GM23338 (cell line): ENCODE measurements at regions not wholly inside any gene's neighbourhood (a gene's known extent, or its start where the extent isn't known, plus 50 kb on each side); places are given as distances from the start of the nearest gene placed in this dataset.

Source experiments
- ATAC-seq: fragments of 200-7000 bp; cut with Tn5 transposase; 3 replicates; pipeline ENCODE4 v1.9.1; 2020
- DNase-seq: peaks from one replicate; pipeline ENCODE4 v3.0.0-alpha.2; 2015; ENCODE audit warnings: low spot score
- H2AFZ ChIP-seq: fragments of 200-600 bp; sonication (generic); 2 replicates; pipeline ENCODE4 v1.8.0; 2016; ENCODE audit warnings: antibody characterized with exemption, mild to moderate bottlenecking, moderate library complexity
- H3F3A ChIP-seq: fragments of 200-600 bp; sonication (generic); replicated peaks from 2 replicates; pipeline ENCODE4 v1.8.0; 2017; ENCODE audit warnings: antibody characterized with exemption, mixed run types, low read depth
- H3K27ac ChIP-seq: fragments of 200-600 bp; sonication (generic); 2 replicates; pipeline ENCODE4 v1.6.1; 2016; ENCODE audit warnings: low read depth
- H3K27me3 ChIP-seq: fragments of 200-600 bp; sonication (generic); 2 replicates; pipeline ENCODE4 v1.8.0; 2016; ENCODE audit warnings: mild to moderate bottlenecking, mixed run types, moderate library complexity; ENCODE audit not compliant: insufficient read depth
- H3K36me3 ChIP-seq: fragments of 200-600 bp; sonication (generic); 2 replicates; pipeline ENCODE4 v1.8.0; 2016; ENCODE audit warnings: mild to moderate bottlenecking; ENCODE audit not compliant: insufficient read depth
- H3K4me1 ChIP-seq: fragments of 200-600 bp; sonication (generic); 2 replicates; pipeline ENCODE4 v1.8.0; 2016; ENCODE audit warnings: mild to moderate bottlenecking, moderate library complexity; ENCODE audit not compliant: insufficient read depth
- H3K4me2 ChIP-seq: fragments of 200-600 bp; sonication (generic); 2 replicates; pipeline ENCODE4 v1.7.1; 2017; ENCODE audit warnings: mixed run types
- H3K4me3 ChIP-seq: fragments of 200-600 bp; sonication (generic); 2 replicates; pipeline ENCODE4 v1.6.1; 2016; ENCODE audit warnings: mixed run types
- H3K79me2 ChIP-seq: fragments of 200-600 bp; sonication (generic); replicated peaks from 2 replicates; pipeline ENCODE4 v1.8.0; 2017; ENCODE audit warnings: mild to moderate bottlenecking; ENCODE audit not compliant: insufficient read depth
- H3K9me2 ChIP-seq: fragments of 200-600 bp; sonication (generic); 2 replicates; pipeline ENCODE4 v1.8.0; 2017; ENCODE audit not compliant: insufficient read depth
- H4K20me1 ChIP-seq: fragments of 200-600 bp; sonication (generic); replicated peaks from 2 replicates; pipeline ENCODE4 v1.8.0; 2017; ENCODE audit warnings: mild to moderate bottlenecking; ENCODE audit not compliant: insufficient read depth
- H3K27ac Mint-ChIP-seq: 2 replicates; pipeline ENCODE4 v1.8.0; 2020; ENCODE audit warnings: inconsistent platforms, mild to moderate bottlenecking, moderate library complexity, mixed read lengths
- H3K27me3 Mint-ChIP-seq: 3 replicates; pipeline ENCODE4 v1.8.0; 2022; ENCODE audit warnings: low read depth, mild to moderate bottlenecking, moderate library complexity, mixed read lengths, inconsistent platforms; ENCODE audit not compliant: insufficient read depth, poor library complexity
- H3K36me3 Mint-ChIP-seq: 3 replicates; pipeline ENCODE4 v1.8.0; 2021; ENCODE audit warnings: low read depth, mild to moderate bottlenecking, inconsistent platforms, moderate library complexity, mixed read lengths
- H3K4me1 Mint-ChIP-seq: 3 replicates; pipeline ENCODE4 v1.8.0; 2020; ENCODE audit warnings: mild to moderate bottlenecking, inconsistent platforms, mixed read lengths
- H3K4me3 Mint-ChIP-seq: 3 replicates; pipeline ENCODE4 v1.8.0; 2021; ENCODE audit warnings: moderate library complexity, mild to moderate bottlenecking, inconsistent platforms, mixed read lengths
- H3K9me3 Mint-ChIP-seq: 3 replicates; pipeline ENCODE4 v1.8.0; 2020; ENCODE audit warnings: moderate library complexity, mild to moderate bottlenecking, inconsistent platforms, mixed read lengths
- CREB1 ChIP-seq: fragments of 250-450 bp; sonication (Bioruptor Pico); IDR thresholded peaks from 2 replicates; pipeline ENCODE4 v1.5.0; 2020; ENCODE audit warnings: low read depth, mild to moderate bottlenecking, moderate library complexity
- JUNB ChIP-seq: IDR thresholded peaks from one replicate; pipeline ENCODE4 v1.6.1; 2016; ENCODE audit warnings: antibody characterized with exemption; ENCODE audit not compliant: unreplicated experiment
- ZNF331 ChIP-seq: fragments of 250-450 bp; sonication (Bioruptor Pico); IDR thresholded peaks from 2 replicates; pipeline ENCODE4 v1.5.0; 2020; ENCODE audit warnings: low read depth, mild to moderate bottlenecking, moderate library complexity
- TF ChIP-seq, protein P1 (sequence below): IDR thresholded peaks from 2 replicates; pipeline ENCODE4 v1.6.1; 2016; ENCODE audit warnings: antibody characterized with exemption
- TF ChIP-seq, protein P2 (sequence below): fragments of 250-450 bp; sonication (Bioruptor Pico); IDR thresholded peaks from 2 replicates; pipeline ENCODE4 v1.5.0; 2020; ENCODE audit warnings: mild to moderate bottlenecking, moderate library complexity

DNA sequence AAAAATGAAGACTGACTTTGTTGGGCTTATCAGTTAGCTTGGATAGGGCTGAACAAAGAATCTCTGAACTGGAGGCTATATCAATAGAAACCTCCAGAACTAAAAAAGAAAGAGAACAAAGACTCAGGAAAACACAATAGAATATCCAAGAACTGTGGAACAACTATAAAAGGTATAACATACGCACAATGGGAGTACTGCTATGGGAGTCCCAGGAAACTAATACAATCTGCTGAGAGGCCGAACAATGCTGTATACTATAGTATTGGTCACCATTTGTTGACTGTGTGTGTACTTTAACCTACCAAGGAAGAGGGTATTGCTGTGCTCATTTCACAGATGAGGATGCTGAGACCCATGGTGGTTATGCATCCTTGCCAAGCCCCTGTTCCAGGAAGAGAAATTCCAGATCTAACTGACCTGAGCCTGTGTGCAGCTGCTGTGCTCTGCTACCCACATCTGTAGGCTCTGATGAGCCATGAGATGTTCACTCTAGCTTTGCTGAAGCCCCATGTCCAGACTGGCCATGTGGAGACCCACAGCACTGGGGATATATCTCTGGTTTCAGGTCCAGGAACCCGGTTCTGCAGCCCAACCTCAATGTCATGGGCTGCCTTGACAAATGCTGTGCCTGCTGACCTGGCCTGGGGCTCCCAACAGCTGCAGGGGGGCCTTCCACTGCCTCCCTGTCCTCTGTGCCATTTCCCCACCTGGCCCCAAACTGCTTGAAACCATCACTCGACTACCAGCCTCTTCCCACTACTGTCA lies 254.3 kb upstream of the TNRC6C start:
- DNase-seq (no peak), ATAC-seq (no peak)
- no peaks in the 10 kb centered on the region for H4K20me1 ChIP-seq
- H3K4me1 Mint-ChIP-seq: peaks cover 15% of the 10 kb centered on the region
- no peak overlapping the region for H3K27ac ChIP-seq
- peaks cover 55% of the 10 kb centered on the region for H3K36me3 Mint-ChIP-seq
- H3K36me3 ChIP-seq: peaks cover 11% of the 10 kb centered on the region; the same call in 1 of the 2 replicates
- H3K9me3 Mint-ChIP-seq: peaks cover 66% of the 10 kb centered on the region
- H3K79me2 ChIP-seq: no peaks in the 10 kb centered on the region
- H3K4me3 ChIP-seq: no peak overlapping the region
- H3K27ac Mint-ChIP-seq: no peak overlapping the region
- H3K9me2 ChIP-seq: no peaks in the 10 kb centered on the region
- no peaks in the 10 kb centered on the region for H3K27me3 ChIP-seq
- no peaks in the 10 kb centered on the region for H3F3A ChIP-seq
- no peak overlapping the region for H3K4me2 ChIP-seq
- H2AFZ ChIP-seq: no peak overlapping the region
- H3K4me3 Mint-ChIP-seq: no peak overlapping the region
- TF ChIP-seq, protein P1, sequence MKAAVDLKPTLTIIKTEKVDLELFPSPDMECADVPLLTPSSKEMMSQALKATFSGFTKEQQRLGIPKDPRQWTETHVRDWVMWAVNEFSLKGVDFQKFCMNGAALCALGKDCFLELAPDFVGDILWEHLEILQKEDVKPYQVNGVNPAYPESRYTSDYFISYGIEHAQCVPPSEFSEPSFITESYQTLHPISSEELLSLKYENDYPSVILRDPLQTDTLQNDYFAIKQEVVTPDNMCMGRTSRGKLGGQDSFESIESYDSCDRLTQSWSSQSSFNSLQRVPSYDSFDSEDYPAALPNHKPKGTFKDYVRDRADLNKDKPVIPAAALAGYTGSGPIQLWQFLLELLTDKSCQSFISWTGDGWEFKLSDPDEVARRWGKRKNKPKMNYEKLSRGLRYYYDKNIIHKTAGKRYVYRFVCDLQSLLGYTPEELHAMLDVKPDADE: no peak
- TF ChIP-seq, protein P2, sequence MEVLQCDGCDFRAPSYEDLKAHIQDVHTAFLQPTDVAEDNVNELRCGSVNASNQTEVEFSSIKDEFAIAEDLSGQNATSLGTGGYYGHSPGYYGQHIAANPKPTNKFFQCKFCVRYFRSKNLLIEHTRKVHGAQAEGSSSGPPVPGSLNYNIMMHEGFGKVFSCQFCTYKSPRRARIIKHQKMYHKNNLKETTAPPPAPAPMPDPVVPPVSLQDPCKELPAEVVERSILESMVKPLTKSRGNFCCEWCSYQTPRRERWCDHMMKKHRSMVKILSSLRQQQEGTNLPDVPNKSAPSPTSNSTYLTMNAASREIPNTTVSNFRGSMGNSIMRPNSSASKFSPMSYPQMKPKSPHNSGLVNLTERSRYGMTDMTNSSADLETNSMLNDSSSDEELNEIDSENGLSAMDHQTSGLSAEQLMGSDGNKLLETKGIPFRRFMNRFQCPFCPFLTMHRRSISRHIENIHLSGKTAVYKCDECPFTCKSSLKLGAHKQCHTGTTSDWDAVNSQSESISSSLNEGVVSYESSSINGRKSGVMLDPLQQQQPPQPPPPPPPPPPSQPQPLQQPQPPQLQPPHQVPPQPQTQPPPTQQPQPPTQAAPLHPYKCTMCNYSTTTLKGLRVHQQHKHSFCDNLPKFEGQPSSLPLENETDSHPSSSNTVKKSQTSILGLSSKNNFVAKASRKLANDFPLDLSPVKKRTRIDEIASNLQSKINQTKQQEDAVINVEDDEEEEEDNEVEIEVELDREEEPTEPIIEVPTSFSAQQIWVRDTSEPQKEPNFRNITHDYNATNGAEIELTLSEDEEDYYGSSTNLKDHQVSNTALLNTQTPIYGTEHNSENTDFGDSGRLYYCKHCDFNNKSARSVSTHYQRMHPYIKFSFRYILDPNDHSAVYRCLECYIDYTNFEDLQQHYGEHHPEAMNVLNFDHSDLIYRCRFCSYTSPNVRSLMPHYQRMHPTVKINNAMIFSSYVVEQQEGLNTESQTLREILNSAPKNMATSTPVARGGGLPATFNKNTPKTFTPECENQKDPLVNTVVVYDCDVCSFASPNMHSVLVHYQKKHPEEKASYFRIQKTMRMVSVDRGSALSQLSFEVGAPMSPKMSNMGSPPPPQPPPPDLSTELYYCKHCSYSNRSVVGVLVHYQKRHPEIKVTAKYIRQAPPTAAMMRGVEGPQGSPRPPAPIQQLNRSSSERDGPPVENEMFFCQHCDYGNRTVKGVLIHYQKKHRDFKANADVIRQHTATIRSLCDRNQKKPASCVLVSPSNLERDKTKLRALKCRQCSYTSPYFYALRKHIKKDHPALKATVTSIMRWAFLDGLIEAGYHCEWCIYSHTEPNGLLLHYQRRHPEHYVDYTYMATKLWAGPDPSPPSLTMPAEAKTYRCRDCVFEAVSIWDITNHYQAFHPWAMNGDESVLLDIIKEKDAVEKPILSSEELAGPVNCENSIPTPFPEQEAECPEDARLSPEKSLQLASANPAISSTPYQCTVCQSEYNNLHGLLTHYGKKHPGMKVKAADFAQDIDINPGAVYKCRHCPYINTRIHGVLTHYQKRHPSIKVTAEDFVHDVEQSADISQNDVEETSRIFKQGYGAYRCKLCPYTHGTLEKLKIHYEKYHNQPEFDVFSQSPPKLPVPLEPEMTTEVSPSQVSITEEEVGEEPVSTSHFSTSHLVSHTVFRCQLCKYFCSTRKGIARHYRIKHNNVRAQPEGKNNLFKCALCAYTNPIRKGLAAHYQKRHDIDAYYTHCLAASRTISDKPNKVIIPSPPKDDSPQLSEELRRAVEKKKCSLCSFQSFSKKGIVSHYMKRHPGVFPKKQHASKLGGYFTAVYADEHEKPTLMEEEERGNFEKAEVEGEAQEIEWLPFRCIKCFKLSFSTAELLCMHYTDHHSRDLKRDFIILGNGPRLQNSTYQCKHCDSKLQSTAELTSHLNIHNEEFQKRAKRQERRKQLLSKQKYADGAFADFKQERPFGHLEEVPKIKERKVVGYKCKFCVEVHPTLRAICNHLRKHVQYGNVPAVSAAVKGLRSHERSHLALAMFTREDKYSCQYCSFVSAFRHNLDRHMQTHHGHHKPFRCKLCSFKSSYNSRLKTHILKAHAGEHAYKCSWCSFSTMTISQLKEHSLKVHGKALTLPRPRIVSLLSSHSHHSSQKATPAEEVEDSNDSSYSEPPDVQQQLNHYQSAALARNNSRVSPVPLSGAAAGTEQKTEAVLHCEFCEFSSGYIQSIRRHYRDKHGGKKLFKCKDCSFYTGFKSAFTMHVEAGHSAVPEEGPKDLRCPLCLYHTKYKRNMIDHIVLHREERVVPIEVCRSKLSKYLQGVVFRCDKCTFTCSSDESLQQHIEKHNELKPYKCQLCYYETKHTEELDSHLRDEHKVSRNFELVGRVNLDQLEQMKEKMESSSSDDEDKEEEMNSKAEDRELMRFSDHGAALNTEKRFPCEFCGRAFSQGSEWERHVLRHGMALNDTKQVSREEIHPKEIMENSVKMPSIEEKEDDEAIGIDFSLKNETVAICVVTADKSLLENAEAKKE (CRISPR knock-in tag): no peak
- TF ChIP-seq ZNF331 (no peak), JUNB (no peak), CREB1 (no peak)
- peaks cover 4% of the 10 kb centered on the region for H3K4me1 ChIP-seq
- H3K27me3 Mint-ChIP-seq: peaks cover 19% of the 10 kb centered on the region
